HG02588 (cell line): ENCODE measurements at regions not wholly inside any gene's neighbourhood (a gene's known extent, or its start where the extent isn't known, plus 50 kb on each side); places are given as distances from the start of the nearest gene placed in this dataset.
"Not testable (repeated sequence)": the region's sequence is repeated elsewhere in the genome, so short reads cannot be mapped to it uniquely, and the experiment has no call there.

Source experiments
- ATAC-seq: cut with Tn5 transposase; IDR thresholded peaks from one replicate; pipeline ENCODE4 v1.9.1; 2021; ENCODE audit warnings: mild to moderate bottlenecking, moderate library complexity; ENCODE audit not compliant: unreplicated experiment

- no peak for ATAC-seq
Measured at GRCh38 chr6:5898563-5898962, 108.2 kb downstream of the NRN1 start.

- ATAC-seq = no peak
Measured at GRCh38 chr6:5898102-5898501, 108.6 kb downstream of the NRN1 start.

GRCh38 chr6:5896476-5897200 is 110.1 kb downstream of the NRN1 start:
- no peak for ATAC-seq

GRCh38 chr6:5894357-5894756 is 112.4 kb downstream of the NRN1 start:
- no peak for ATAC-seq

GRCh38 chr6:5893295-5893694 is 113.4 kb downstream of the NRN1 start:
- ATAC-seq = no peak

- ATAC-seq = no peak
Measured at GRCh38 chr6:5892669-5893068, 114.1 kb downstream of the NRN1 start.

- ATAC-seq = no peak
Measured at GRCh38 chr6:5878792-5879191, 127.9 kb downstream of the NRN1 start.

GRCh38 chr6:5876076-5876475 is 130.6 kb downstream of the NRN1 start:
- ATAC-seq = no peak

- not testable (repeated sequence) for ATAC-seq
Measured at GRCh38 chr6:5873976-5874375, 132.7 kb downstream of the NRN1 start.

GRCh38 chr6:5871296-5871695 is 135.4 kb downstream of the NRN1 start:
- no peak for ATAC-seq

- ATAC-seq = no peak
Measured at GRCh38 chr6:5869676-5870075, 137.0 kb downstream of the NRN1 start.

GRCh38 chr6:5869261-5869660 is 137.5 kb downstream of the NRN1 start:
- ATAC-seq = no peak

- ATAC-seq = no peak
Measured at GRCh38 chr6:5866547-5867051, 140.1 kb downstream of the NRN1 start.

GRCh38 chr6:5865506-5866031 is 141.2 kb downstream of the NRN1 start:
- no peak for ATAC-seq

- no peak for ATAC-seq
Measured at GRCh38 chr6:5860849-5861248, 145.9 kb downstream of the NRN1 start.

GRCh38 chr6:5855787-5856470 is 150.8 kb downstream of the NRN1 start:
- no peak for ATAC-seq

- ATAC-seq = no peak
Measured at GRCh38 chr6:5854899-5855298, 151.8 kb downstream of the NRN1 start.

GRCh38 chr6:5851261-5851757 is 155.4 kb downstream of the NRN1 start:
- peak; percentile 90 for ATAC-seq

GRCh38 chr6:5850848-5851255 is 155.9 kb downstream of the NRN1 start:
- peak; percentile 42 for ATAC-seq

- ATAC-seq = no peak
Measured at GRCh38 chr6:5846889-5847288, 159.8 kb downstream of the NRN1 start.

GRCh38 chr6:5846335-5846734 is 160.4 kb downstream of the NRN1 start:
- no peak for ATAC-seq

GRCh38 chr6:5843078-5843477 is 163.6 kb downstream of the NRN1 start:
- no peak for ATAC-seq
